A673 (cell line): ENCODE measurements at regions not wholly inside any gene's neighbourhood (a gene's known extent, or its start where the extent isn't known, plus 50 kb on each side); places are given as distances from the start of the nearest gene placed in this dataset.

Source experiments
- BruUV-seq: library from RNA; stranded (reverse); fragments of 400-500 nt; replicated peaks from 2 replicates; lab custom pipeline; 2021; lab: Mats Ljungman, UMichigan
- CTCF ChIA-PET: fragments of 300-600 bp; sonication (Branson Sonifier 250); formaldehyde crosslinking; loops from one replicate; lab custom pipeline; 2022; ENCODE audit warnings: antibody characterized with exemption; lab: Charles Lee
- POLR2A ChIA-PET: fragments of 300-600 bp; sonication (Branson Sonifier 250); formaldehyde crosslinking; loops from one replicate; lab custom pipeline; 2022; ENCODE audit warnings: antibody characterized with exemption; ENCODE audit not compliant: low non-redundant PET; lab: Charles Lee
- DNase-seq: peaks from one replicate; pipeline ENCODE4 v3.0.0-alpha.2; 2015; ENCODE audit warnings: low spot score
- H3K27ac ChIP-seq: fragments of 200-600 bp; sonication (generic); 2 replicates; pipeline ENCODE4 v1.5.1; 2016; ENCODE audit warnings: mixed run types, low read depth, mild to moderate bottlenecking, mixed read lengths, antibody characterized with exemption, low read length; ENCODE audit not compliant: poor library complexity, severe bottlenecking
- H3K27me3 ChIP-seq: fragments of 200-600 bp; sonication (generic); replicated peaks from 2 replicates; pipeline ENCODE4 v1.6.1; 2017; ENCODE audit warnings: mixed run types, low read depth, mild to moderate bottlenecking, mixed read lengths, antibody characterized with exemption, low read length; ENCODE audit not compliant: insufficient read depth, poor library complexity
- H3K36me3 ChIP-seq: fragments of 200-600 bp; sonication (generic); 2 replicates; pipeline ENCODE4 v1.6.1; 2016; ENCODE audit warnings: mixed run types, mild to moderate bottlenecking, mixed read lengths, antibody characterized with exemption, low read length; ENCODE audit not compliant: insufficient read depth, poor library complexity, severe bottlenecking
- H3K4me1 ChIP-seq: fragments of 200-600 bp; sonication (generic); 2 replicates; pipeline ENCODE4 v1.6.1; 2017; ENCODE audit warnings: mixed run types, mild to moderate bottlenecking, mixed read lengths, antibody characterized with exemption, low read length; ENCODE audit not compliant: insufficient read depth, poor library complexity, severe bottlenecking
- H3K4me3 ChIP-seq: fragments of 200-600 bp; sonication (generic); 2 replicates; pipeline ENCODE4 v1.5.1; 2016; ENCODE audit warnings: low read depth, mixed run types, mild to moderate bottlenecking, mixed read lengths, low read length; ENCODE audit not compliant: poor library complexity, severe bottlenecking
- H3K9me3 ChIP-seq: fragments of 200-600 bp; sonication (generic); 2 replicates; pipeline ENCODE4 v1.6.1; 2016; ENCODE audit warnings: mixed run types, low read depth, mild to moderate bottlenecking, mixed read lengths, antibody characterized with exemption, low read length; ENCODE audit not compliant: poor library complexity, severe bottlenecking
- EZH2 ChIP-seq: fragments of 200-600 bp; sonication (generic); IDR thresholded peaks from 2 replicates; pipeline ENCODE4 v1.6.1; 2017; ENCODE audit warnings: borderline replicate concordance, low read depth, mild to moderate bottlenecking, mixed read lengths, antibody characterized with exemption, low read length; ENCODE audit not compliant: poor library complexity, severe bottlenecking
- intact Hi-C: fragments of 100-400 bp; cut with micrococcal nuclease; formaldehyde crosslinking; loops from one replicate; pipeline ENCODE4 v1.10.0; 2022; ENCODE audit not compliant: unreplicated experiment
- TF ChIP-seq, protein P1 (sequence below): fragments of 300-800, 200-600 bp; sonication (generic); conservative IDR thresholded peaks from 2 replicates; pipeline ENCODE4 v1.5.1; 2017; ENCODE audit warnings: low read depth, mild to moderate bottlenecking, antibody characterized with exemption, low read length, moderate library complexity, mixed read lengths

DNA sequence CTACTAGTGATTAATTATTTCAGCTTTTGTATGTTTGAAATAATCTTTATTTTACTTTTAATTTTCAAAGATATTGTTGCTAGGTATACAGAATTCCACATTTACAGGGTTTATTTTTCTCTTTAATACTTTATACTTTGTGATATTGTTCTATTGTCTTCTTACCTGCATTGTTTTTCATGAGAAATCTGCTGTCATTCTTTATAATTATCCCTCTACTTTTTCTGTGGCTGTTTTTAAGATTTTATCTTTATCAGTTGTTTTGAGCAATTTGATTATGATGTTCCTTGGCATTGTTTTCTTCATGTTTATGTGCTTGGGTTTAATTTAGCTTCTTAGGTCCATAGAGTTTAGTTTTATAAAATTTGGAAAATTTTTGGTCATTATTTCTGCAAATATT, 168.6 kb downstream of the DTWD1 start:
- Histone ChIP-seq H3K4me3 (no peak overlapping the region), H3K27me3 (no peaks in the 10 kb centered on the region), H3K9me3 (peaks cover 12% of the 10 kb centered on the region), H3K36me3 (no peaks in the 10 kb centered on the region), H3K4me1 (no peaks in the 10 kb centered on the region), H3K27ac (no peak overlapping the region)
- DNase-seq: no peak
- no TSS peak for BruUV-seq
- CTCF ChIA-PET: no interaction called here
- intact Hi-C loops: no loop called here
- TF ChIP-seq, protein P1, sequence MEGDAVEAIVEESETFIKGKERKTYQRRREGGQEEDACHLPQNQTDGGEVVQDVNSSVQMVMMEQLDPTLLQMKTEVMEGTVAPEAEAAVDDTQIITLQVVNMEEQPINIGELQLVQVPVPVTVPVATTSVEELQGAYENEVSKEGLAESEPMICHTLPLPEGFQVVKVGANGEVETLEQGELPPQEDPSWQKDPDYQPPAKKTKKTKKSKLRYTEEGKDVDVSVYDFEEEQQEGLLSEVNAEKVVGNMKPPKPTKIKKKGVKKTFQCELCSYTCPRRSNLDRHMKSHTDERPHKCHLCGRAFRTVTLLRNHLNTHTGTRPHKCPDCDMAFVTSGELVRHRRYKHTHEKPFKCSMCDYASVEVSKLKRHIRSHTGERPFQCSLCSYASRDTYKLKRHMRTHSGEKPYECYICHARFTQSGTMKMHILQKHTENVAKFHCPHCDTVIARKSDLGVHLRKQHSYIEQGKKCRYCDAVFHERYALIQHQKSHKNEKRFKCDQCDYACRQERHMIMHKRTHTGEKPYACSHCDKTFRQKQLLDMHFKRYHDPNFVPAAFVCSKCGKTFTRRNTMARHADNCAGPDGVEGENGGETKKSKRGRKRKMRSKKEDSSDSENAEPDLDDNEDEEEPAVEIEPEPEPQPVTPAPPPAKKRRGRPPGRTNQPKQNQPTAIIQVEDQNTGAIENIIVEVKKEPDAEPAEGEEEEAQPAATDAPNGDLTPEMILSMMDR: no peak
- TF ChIP-seq EZH2: no peak
- POLR2A ChIA-PET: no interaction called here

DNA sequence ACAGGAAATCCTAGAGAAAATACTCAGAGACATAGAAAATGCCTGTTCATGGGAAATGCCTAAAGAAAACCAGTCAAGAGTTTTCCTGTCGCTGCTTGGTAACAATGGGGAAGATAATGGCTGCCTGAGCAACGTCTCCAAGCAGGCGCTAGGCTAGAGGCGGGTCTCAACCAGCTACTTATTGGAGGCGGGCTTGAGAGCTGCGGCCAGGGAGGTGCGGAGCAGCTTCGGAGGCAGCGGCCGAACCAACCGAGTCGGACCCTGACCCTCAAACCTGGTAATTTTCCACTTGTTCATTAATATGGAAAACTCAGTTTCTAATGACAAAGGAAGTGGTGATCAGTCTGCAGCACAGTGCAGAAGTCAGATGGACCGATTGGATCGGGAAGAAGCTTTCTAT, 173.1 kb downstream of the DTWD1 start:
- POLR2A ChIA-PET: no interaction called here
- Histone ChIP-seq H3K27ac (no peak overlapping the region), H3K36me3 (no peaks in the 10 kb centered on the region), H3K4me3 (no peak overlapping the region), H3K27me3 (no peaks in the 10 kb centered on the region), H3K9me3 (peaks cover 12% of the 10 kb centered on the region), H3K4me1 (no peaks in the 10 kb centered on the region)
- TF ChIP-seq, protein P1: no peak
- no peak for TF ChIP-seq EZH2
- intact Hi-C loops: no loop called here
- no peak for DNase-seq
- BruUV-seq: no TSS peak
- CTCF ChIA-PET: no interaction called here

DNA sequence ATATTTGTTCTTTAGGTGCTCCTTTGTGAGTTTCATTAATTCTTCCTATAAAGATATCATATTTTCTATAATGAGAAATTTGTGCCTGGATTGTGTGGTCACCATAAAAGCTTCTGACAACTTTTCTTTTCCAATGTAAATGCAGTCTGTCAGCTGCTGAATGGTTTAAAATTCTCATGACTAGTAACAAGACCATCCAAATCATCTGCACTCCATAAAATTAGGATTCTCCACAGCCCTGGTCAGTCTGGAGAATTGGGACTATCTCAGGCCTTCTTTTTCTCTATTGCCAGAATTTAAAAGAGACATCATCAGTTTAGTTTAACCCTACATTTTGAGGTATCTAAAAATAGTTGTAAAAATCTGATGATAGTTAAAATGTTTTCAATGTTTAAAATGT, 180.9 kb downstream of the DTWD1 start:
- TF ChIP-seq EZH2: no peak
- TF ChIP-seq, protein P1: no peak
- Histone ChIP-seq H3K27me3 (no peaks in the 10 kb centered on the region), H3K9me3 (no peaks in the 10 kb centered on the region), H3K27ac (no peak overlapping the region), H3K36me3 (no peaks in the 10 kb centered on the region), H3K4me1 (no peaks in the 10 kb centered on the region), H3K4me3 (no peak overlapping the region)
- intact Hi-C loops: no loop called here
- ChIA-PET CTCF (no interaction called here), POLR2A (no interaction called here)
- BruUV-seq: no TSS peak
- DNase-seq: no peak
